ENCODE measurements at regions not wholly inside any gene's neighbourhood (a gene's known extent, or its start where the extent isn't known, plus 50 kb on each side); places are given as distances from the start of the nearest gene placed in this dataset.

DNA sequence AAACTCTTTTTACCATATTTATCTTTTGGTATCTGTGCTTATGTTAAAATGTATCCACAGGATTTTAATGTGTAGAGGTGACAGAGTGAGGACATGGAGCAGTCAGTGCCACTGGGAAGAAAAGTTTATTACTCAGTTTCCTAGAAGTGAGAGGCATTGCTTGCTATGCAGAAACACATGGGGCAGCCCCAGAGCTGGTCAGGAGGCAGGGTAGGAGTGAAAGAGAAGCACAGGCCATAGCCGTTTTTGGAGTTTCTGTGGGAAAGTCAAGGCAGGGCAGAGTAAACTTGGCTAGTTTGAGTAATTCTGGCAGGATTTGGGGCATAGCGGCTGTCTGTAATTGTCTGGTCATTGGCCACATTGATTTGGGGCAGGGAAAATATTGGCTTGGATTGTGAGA lies 370.9 kb downstream of the FGF9 start:
- TF ChIP-seq, protein P1, sequence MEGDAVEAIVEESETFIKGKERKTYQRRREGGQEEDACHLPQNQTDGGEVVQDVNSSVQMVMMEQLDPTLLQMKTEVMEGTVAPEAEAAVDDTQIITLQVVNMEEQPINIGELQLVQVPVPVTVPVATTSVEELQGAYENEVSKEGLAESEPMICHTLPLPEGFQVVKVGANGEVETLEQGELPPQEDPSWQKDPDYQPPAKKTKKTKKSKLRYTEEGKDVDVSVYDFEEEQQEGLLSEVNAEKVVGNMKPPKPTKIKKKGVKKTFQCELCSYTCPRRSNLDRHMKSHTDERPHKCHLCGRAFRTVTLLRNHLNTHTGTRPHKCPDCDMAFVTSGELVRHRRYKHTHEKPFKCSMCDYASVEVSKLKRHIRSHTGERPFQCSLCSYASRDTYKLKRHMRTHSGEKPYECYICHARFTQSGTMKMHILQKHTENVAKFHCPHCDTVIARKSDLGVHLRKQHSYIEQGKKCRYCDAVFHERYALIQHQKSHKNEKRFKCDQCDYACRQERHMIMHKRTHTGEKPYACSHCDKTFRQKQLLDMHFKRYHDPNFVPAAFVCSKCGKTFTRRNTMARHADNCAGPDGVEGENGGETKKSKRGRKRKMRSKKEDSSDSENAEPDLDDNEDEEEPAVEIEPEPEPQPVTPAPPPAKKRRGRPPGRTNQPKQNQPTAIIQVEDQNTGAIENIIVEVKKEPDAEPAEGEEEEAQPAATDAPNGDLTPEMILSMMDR (IDR thresholded peaks at IDR 0.05), result no peak
- TF ChIP-seq POLR2A (IDR thresholded peaks at IDR 0.05), result no peak

Measured in testis (tissue), 2 donors.